Testis (tissue), 2 donors: ENCODE measurements at regions not wholly inside any gene's neighbourhood (a gene's known extent, or its start where the extent isn't known, plus 50 kb on each side); places are given as distances from the start of the nearest gene placed in this dataset.

Experiments used
- DNase-seq: peaks from one replicate; pipeline ENCODE4 v3.0.0-alpha.2; 2019
- H3K27ac ChIP-seq, 2 donors: fragments of 200-600 bp; sonication (generic); one replicate each; pipeline ENCODE4 v1.5.1; 2019
- H3K27me3 ChIP-seq: fragments of 200-600 bp; sonication (generic); one replicate; pipeline ENCODE4 v1.5.1; 2019
- H3K36me3 ChIP-seq: fragments of 200-600 bp; sonication (generic); one replicate; pipeline ENCODE4 v1.5.1; 2017; ENCODE audit warnings: low read depth; ENCODE audit errors: missing control alignments
- H3K4me1 ChIP-seq: fragments of 200-600 bp; sonication (generic); one replicate; pipeline ENCODE4 v1.5.1; 2019
- H3K4me3 ChIP-seq, 2 donors: fragments of 200-600 bp; sonication (generic); one replicate each; pipeline ENCODE4 v1.5.1; 2017 to 2019
- H3K9me3 ChIP-seq: fragments of 200-600 bp; sonication (generic); one replicate; pipeline ENCODE4 v1.5.1; 2017
- POLR2A ChIP-seq: fragments of 450-650 bp; IDR thresholded peaks from one replicate; pipeline ENCODE4 v1.6.1; 2017; ENCODE audit warnings: antibody characterized with exemption, mild to moderate bottlenecking, moderate library complexity
- WGBS, 2 donors: methylation state at CpG; one replicate each; pipeline ENCODE4 v1.1.5; 2018; 5-methylcytosine and 5-hydroxymethylcytosine counted together
- intact Hi-C: fragments of 100-400 bp; cut with DNase I; formaldehyde crosslinking; loops from one replicate; pipeline ENCODE4 v1.15.1; 2023; ENCODE audit warnings: low total_unique reads
- TF ChIP-seq, protein P1 (sequence below), 3 experiments: fragments of 450-650 bp in 2 of 3; fragments of 200-600 bp in 1 of 3; sonication (generic) in 1 of 3; IDR thresholded peaks; one replicate each; pipeline ENCODE4 v1.5.1; 2016 to 2019; ENCODE audit warnings: antibody characterized with exemption in 3 of 3, mild to moderate bottlenecking in 2 of 3, moderate library complexity in 1 of 3

DNA sequence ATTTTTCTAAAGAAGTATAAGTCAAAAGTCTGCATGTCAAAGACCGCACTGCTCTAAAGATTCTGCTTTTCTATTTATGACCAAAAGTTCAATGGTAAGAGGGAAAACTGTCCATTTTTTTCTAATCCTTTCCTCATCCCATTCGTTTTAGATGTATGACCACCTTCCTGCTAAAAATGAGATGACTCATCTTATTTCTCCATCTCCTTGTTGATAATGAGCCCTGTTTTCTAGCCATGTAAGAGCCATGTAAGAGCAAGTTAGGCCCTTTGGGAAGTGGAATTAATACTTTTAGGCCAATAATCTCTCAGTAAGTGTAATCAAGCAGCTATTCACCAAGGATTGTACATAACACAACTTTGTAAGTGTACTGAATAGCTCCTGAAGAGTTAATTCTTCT is 475.6 kb upstream of the B3GALT2 start:
- TF ChIP-seq, protein P1, sequence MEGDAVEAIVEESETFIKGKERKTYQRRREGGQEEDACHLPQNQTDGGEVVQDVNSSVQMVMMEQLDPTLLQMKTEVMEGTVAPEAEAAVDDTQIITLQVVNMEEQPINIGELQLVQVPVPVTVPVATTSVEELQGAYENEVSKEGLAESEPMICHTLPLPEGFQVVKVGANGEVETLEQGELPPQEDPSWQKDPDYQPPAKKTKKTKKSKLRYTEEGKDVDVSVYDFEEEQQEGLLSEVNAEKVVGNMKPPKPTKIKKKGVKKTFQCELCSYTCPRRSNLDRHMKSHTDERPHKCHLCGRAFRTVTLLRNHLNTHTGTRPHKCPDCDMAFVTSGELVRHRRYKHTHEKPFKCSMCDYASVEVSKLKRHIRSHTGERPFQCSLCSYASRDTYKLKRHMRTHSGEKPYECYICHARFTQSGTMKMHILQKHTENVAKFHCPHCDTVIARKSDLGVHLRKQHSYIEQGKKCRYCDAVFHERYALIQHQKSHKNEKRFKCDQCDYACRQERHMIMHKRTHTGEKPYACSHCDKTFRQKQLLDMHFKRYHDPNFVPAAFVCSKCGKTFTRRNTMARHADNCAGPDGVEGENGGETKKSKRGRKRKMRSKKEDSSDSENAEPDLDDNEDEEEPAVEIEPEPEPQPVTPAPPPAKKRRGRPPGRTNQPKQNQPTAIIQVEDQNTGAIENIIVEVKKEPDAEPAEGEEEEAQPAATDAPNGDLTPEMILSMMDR (IDR thresholded peaks at IDR 0.05), result no peak
- no peak for TF ChIP-seq POLR2A
- 87 to 92% methylated on average over 2 of the region's 2 CpGs for WGBS, 2 donors
- no peaks in the 10 kb centered on the region for H3K9me3 ChIP-seq
- no peak overlapping the region for H3K27ac ChIP-seq
- DNase-seq, result no peak
- no peaks in the 10 kb centered on the region for H3K4me1 ChIP-seq
- H3K27me3 ChIP-seq, result no peaks in the 10 kb centered on the region
- no peaks in the 10 kb centered on the region for H3K36me3 ChIP-seq
- intact Hi-C loops, result no loop called here
- H3K4me3 ChIP-seq, result no peak overlapping the region

DNA sequence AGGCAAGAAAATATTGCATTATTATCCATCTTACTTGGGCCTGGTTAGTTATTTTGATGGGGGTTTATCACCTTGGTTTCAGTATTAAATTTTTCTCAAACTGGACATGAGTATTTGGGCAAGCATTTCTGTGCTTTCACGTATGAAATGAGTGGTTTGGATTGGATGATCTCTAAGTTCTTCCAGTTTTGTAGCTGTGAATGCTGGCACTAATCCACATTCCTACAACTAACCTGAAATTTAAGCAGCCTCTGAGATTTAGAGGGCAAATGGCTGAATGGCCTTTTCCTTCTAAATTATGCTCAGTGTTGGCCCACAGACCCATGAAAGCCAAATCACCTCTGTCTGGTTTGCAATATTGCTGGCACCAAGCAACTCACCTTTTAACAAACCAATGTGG is 475.0 kb upstream of the B3GALT2 start:
- H3K27me3 ChIP-seq, result no peaks in the 10 kb centered on the region
- H3K36me3 ChIP-seq, result no peaks in the 10 kb centered on the region
- no peak for DNase-seq
- intact Hi-C loops, result no loop called here
- no peak for TF ChIP-seq POLR2A
- TF ChIP-seq, protein P1 (IDR thresholded peaks at IDR 0.05), result no peak
- H3K27ac ChIP-seq, result no peak overlapping the region
- no peaks in the 10 kb centered on the region for H3K4me1 ChIP-seq
- H3K4me3 ChIP-seq, result no peak overlapping the region
- H3K9me3 ChIP-seq, result no peaks in the 10 kb centered on the region
- 51 to 61% methylated on average over 1 of the region's 1 CpG for WGBS, 2 donors

DNA sequence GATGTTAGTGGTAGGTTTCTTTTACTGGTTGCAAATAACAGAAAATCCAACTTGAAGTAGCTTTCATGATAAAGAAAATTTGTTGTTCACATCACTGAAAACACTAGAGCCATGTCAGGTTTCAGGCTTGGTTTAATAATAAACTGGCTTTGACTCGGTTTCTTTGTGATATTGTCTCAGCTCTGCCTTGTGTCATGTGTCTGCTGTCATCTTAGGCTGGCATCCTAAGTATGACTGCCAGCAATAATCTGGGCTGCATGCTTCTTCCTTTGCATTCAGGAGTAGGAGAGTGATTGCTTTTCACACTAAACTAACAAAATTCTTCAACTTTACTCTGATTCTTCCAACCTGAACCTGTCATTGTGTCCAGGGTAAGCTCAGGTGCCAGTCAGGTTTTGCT is 474.0 kb upstream of the B3GALT2 start:
- no peak for DNase-seq
- Histone ChIP-seq H3K9me3 (no peaks in the 10 kb centered on the region), H3K27me3 (no peaks in the 10 kb centered on the region), H3K36me3 (no peaks in the 10 kb centered on the region), H3K4me1 (no peaks in the 10 kb centered on the region), H3K4me3 (no peak overlapping the region), H3K27ac (no peak overlapping the region)
- intact Hi-C loops, result no loop called here
- TF ChIP-seq POLR2A, result no peak
- TF ChIP-seq, protein P1 (IDR thresholded peaks at IDR 0.05), result no peak
- WGBS, 2 donors, result 82 to 90% methylated on average over 1 of the region's 1 CpG

DNA sequence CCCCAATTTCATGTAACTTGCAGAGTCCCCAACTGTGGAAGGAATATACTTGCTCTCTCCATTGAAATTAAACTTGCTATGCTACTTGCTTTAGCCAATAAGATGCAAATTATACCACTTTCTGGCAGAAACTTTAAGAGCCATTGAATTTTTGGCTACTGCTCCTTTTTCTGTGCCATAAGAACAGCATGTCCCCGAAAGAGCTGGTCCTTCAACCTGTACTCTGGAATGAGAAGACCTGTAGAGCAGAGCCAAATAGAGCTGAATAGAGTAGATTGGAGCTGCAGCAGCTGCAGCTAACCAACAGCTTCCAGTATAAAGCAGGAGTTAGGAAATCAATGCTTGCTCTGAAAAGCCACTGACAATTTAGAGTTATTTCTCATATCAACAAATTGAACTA is 472.3 kb upstream of the B3GALT2 start:
- peaks cover 2% of the 10 kb centered on the region for H3K9me3 ChIP-seq
- intact Hi-C loops, result no loop called here
- no peak overlapping the region for H3K4me3 ChIP-seq
- H3K4me1 ChIP-seq, result no peaks in the 10 kb centered on the region
- TF ChIP-seq, protein P1 (IDR thresholded peaks at IDR 0.05), result no peak
- TF ChIP-seq POLR2A, result no peak
- H3K27ac ChIP-seq, result no peak overlapping the region
- 30 to 31% methylated on average over 1 of the region's 1 CpG for WGBS, 2 donors
- no peaks in the 10 kb centered on the region for H3K27me3 ChIP-seq
- DNase-seq, result no peak
- H3K36me3 ChIP-seq, result no peaks in the 10 kb centered on the region

DNA sequence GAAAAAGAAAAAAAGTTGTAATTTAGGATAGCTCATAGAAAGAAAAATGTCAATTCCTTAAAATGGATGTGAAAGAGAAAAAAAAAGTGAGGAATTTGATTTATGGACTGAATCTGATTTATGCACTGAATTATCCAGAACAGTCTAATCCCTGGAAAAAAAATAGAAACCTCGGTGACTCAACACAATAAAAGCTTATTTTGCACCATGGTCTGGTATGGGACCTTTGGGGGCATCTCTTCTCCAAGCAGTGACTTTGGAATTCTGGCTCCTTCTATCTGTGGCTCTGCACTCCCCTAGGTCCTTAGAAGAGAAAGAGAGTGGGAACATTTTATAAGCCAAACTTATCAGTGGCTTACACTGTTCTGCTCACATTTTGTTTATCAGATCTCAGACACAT is 471.7 kb upstream of the B3GALT2 start:
- Histone ChIP-seq H3K4me3 (no peak overlapping the region), H3K27me3 (no peaks in the 10 kb centered on the region), H3K4me1 (no peaks in the 10 kb centered on the region), H3K36me3 (no peaks in the 10 kb centered on the region), H3K27ac (no peak overlapping the region), H3K9me3 (peaks cover 3% of the 10 kb centered on the region)
- WGBS, 2 donors, result 71 to 77% methylated on average over 1 of the region's 1 CpG
- no peak for DNase-seq
- intact Hi-C loops, result no loop called here
- TF ChIP-seq, protein P1 (IDR thresholded peaks at IDR 0.05), result no peak
- TF ChIP-seq POLR2A, result no peak
